Tibial nerve (tissue), 4 donors: ENCODE measurements at regions not wholly inside any gene's neighbourhood (a gene's known extent, or its start where the extent isn't known, plus 50 kb on each side); places are given as distances from the start of the nearest gene placed in this dataset.

Source experiments
- DNase-seq, 2 donors: peaks; one replicate each; pipeline ENCODE4 v3.0.0-alpha.2; 2019; ENCODE audit warnings: low spot score in 2 of 2
- H3K27ac ChIP-seq, 4 donors: fragments of 200-600 bp; sonication (generic) in 3 of 4; one replicate each; pipeline ENCODE4 v1.5.1; 2017 to 2019; ENCODE audit warnings: mild to moderate bottlenecking in 1 of 4
- H3K27me3 ChIP-seq, 2 donors: fragments of 200-600 bp; sonication (generic) in 1 of 2; one replicate each; pipeline versions ENCODE4 v1.5.1 to v1.6.0; 2017 to 2019
- H3K36me3 ChIP-seq, 3 donors: fragments of 200-600 bp; sonication (generic); one replicate each; pipeline ENCODE4 v1.5.1; 2018 to 2019
- H3K4me1 ChIP-seq, 4 donors: fragments of 200-600 bp; sonication (generic) in 3 of 4; one replicate each; pipeline ENCODE4 v1.5.1; 2017 to 2019
- H3K4me3 ChIP-seq, 4 donors: fragments of 200-600 bp; sonication (generic) in 3 of 4; one replicate each; pipeline ENCODE4 v1.5.1; 2017 to 2019; ENCODE audit warnings: mild to moderate bottlenecking in 1 of 4, moderate library complexity in 1 of 4
- H3K9me3 ChIP-seq, 4 donors: fragments of 200-600 bp; sonication (generic) in 3 of 4; one replicate each; pipeline ENCODE4 v1.5.1; 2017 to 2019
- CTCF ChIP-seq, 5 experiments: fragments of 200-600 bp in 3 of 5; fragments of 450-650 bp in 2 of 5; sonication (generic) in 3 of 5; IDR thresholded peaks; one replicate each; pipeline ENCODE4 v1.5.1; 2016 to 2019; ENCODE audit warnings: antibody characterized with exemption in 5 of 5, mild to moderate bottlenecking in 3 of 5, moderate library complexity in 2 of 5
- EP300 ChIP-seq, 2 donors: sonication (generic); formaldehyde crosslinking; IDR thresholded peaks; one replicate each; pipeline ENCODE4 v1.6.1; 2017; ENCODE audit warnings: antibody characterized with exemption in 2 of 2, mild to moderate bottlenecking in 1 of 2
- POLR2A ChIP-seq, 2 donors: fragments of 450-650 bp; IDR thresholded peaks; one replicate each; pipeline ENCODE4 v1.6.1; 2017; ENCODE audit warnings: antibody characterized with exemption in 2 of 2, mild to moderate bottlenecking in 2 of 2, moderate library complexity in 2 of 2
- WGBS, 2 donors: methylation state at CpG; one replicate each; pipeline ENCODE4 v1.1.5; 2018; 5-methylcytosine and 5-hydroxymethylcytosine counted together

- no peak overlapping the region for H3K4me3 ChIP-seq
- no peak overlapping the region for H3K27ac ChIP-seq
- H3K4me1 ChIP-seq = no peaks in the 10 kb centered on the region
- no peaks in the 10 kb centered on the region for H3K27me3 ChIP-seq
- H3K9me3 ChIP-seq = no peaks in the 10 kb centered on the region
- no peaks in the 10 kb centered on the region for H3K36me3 ChIP-seq
- 57 to 69% methylated on average over 4 of the region's 4 CpGs for WGBS, 2 donors
- no peak for DNase-seq
- no peak for TF ChIP-seq EP300 (IDR thresholded peaks at IDR 0.05)
- TF ChIP-seq POLR2A (IDR thresholded peaks at IDR 0.05) = no peak
- no peak for TF ChIP-seq CTCF (IDR thresholded peaks at IDR 0.05)
Observed at GRCh38 chr14:26128931-26129671, 468.7 kb downstream of the NOVA1 start.

- Histone ChIP-seq H3K9me3 (no peaks in the 10 kb centered on the region), H3K27me3 (no peaks in the 10 kb centered on the region), H3K4me1 (no peaks in the 10 kb centered on the region), H3K4me3 (no peak overlapping the region), H3K36me3 (no peaks in the 10 kb centered on the region), H3K27ac (no peak overlapping the region)
- no peak for TF ChIP-seq CTCF (IDR thresholded peaks at IDR 0.05)
- 50 to 55% methylated on average over 2 of the region's 2 CpGs for WGBS, 2 donors
- no peak for DNase-seq
Observed at GRCh38 chr14:26124896-26125438, 472.9 kb downstream of the NOVA1 start.

- Histone ChIP-seq H3K4me1 (no peaks in the 10 kb centered on the region), H3K27me3 (no peaks in the 10 kb centered on the region), H3K4me3 (no peak overlapping the region), H3K36me3 (no peaks in the 10 kb centered on the region), H3K27ac (no peak overlapping the region), H3K9me3 (no peaks in the 10 kb centered on the region)
- no peak for TF ChIP-seq EP300 (IDR thresholded peaks at IDR 0.05)
- no peak for TF ChIP-seq POLR2A (IDR thresholded peaks at IDR 0.05)
- TF ChIP-seq CTCF (IDR thresholded peaks at IDR 0.05) = no peak
- no peak for DNase-seq
- 83 to 84% methylated on average over 2 of the region's 2 CpGs for WGBS, 2 donors
Observed at GRCh38 chr14:26123459-26123858, 474.4 kb downstream of the NOVA1 start.

- H3K4me3 ChIP-seq = no peak overlapping the region
- H3K27ac ChIP-seq = no peak overlapping the region
- 71 to 80% methylated on average over 3 of the region's 3 CpGs for WGBS, 2 donors
- TF ChIP-seq EP300 (IDR thresholded peaks at IDR 0.05) (no peak), POLR2A (IDR thresholded peaks at IDR 0.05) (no peak), CTCF (IDR thresholded peaks at IDR 0.05) (no peak)
- no peak for DNase-seq
- H3K9me3 ChIP-seq = no peaks in the 10 kb centered on the region
- H3K27me3 ChIP-seq = no peaks in the 10 kb centered on the region
- no peaks in the 10 kb centered on the region for H3K4me1 ChIP-seq
- no peaks in the 10 kb centered on the region for H3K36me3 ChIP-seq
Observed at GRCh38 chr14:26121181-26121580, 476.7 kb downstream of the NOVA1 start.

- no peaks in the 10 kb centered on the region for H3K27me3 ChIP-seq
- H3K27ac ChIP-seq = no peak overlapping the region
- TF ChIP-seq POLR2A (IDR thresholded peaks at IDR 0.05) (no peak), EP300 (IDR thresholded peaks at IDR 0.05) (no peak), CTCF (IDR thresholded peaks at IDR 0.05) (no peak)
- H3K4me1 ChIP-seq = peaks cover 0 to 6% (median 0%) of the 10 kb centered on the region in 4 donors
- no peaks in the 10 kb centered on the region for H3K9me3 ChIP-seq
- no peak for DNase-seq
- H3K4me3 ChIP-seq = no peak overlapping the region
- WGBS, 2 donors = 14 to 23% methylated on average over 3 of the region's 3 CpGs
- no peaks in the 10 kb centered on the region for H3K36me3 ChIP-seq
Observed at GRCh38 chr14:26113911-26114640, 483.8 kb downstream of the NOVA1 start.
